ENCODE measurements at regions not wholly inside any gene's neighbourhood (a gene's known extent, or its start where the extent isn't known, plus 50 kb on each side); places are given as distances from the start of the nearest gene placed in this dataset.

GRCh38 chr1:69425871-69426270, 141.9 kb upstream of the LRRC7 start:
- TF ChIP-seq YY1 (IDR thresholded peaks at IDR 0.05) (no peak), CTCF (IDR thresholded peaks at IDR 0.05; ENCODE audit: low read depth, low read length, missing input control) (no peak), RAD21 (IDR thresholded peaks at IDR 0.05) (no peak), ZBTB33 (IDR thresholded peaks at IDR 0.05) (no peak), RXRA (IDR thresholded peaks at IDR 0.05) (no peak), SP1 (IDR thresholded peaks at IDR 0.05) (no peak), MAX (IDR thresholded peaks at IDR 0.05) (no peak), FOXA1 (IDR thresholded peaks at IDR 0.05) (no peak)
